EL (cell line): ENCODE measurements at regions not wholly inside any gene's neighbourhood (a gene's known extent, or its start where the extent isn't known, plus 50 kb on each side); places are given as distances from the start of the nearest gene placed in this dataset.
"Not testable (repeated sequence)": the region's sequence is repeated elsewhere in the genome, so short reads cannot be mapped to it uniquely, and the experiment has no call there.

Experiments
- DNase-seq: peaks from one replicate; pipeline ENCODE4 v3.0.0-alpha.2; 2016

DNA sequence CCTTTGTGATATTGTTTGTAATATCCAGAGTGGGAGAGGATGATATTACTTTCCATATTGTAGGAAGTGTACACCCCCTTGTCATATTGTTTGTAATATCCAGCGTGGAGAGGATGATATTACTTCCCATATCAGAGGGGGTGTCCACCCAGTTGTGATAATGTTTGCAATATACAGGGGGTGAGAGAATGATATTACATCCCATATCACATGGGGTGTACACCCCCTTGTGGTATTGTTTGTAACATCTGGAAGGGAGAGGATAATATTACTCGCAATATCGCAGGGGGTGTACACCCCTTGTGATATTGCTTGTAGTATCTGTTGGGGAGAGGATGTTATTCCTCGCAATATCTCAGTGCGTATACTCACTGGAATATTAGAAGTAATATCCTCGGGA is 61.5 kb downstream of the PRSS23 start:
- DNase-seq = no peak

GRCh38 chr11:86863476-86863875 is 63.1 kb downstream of the PRSS23 start:
- DNase-seq = no peak

DNA sequence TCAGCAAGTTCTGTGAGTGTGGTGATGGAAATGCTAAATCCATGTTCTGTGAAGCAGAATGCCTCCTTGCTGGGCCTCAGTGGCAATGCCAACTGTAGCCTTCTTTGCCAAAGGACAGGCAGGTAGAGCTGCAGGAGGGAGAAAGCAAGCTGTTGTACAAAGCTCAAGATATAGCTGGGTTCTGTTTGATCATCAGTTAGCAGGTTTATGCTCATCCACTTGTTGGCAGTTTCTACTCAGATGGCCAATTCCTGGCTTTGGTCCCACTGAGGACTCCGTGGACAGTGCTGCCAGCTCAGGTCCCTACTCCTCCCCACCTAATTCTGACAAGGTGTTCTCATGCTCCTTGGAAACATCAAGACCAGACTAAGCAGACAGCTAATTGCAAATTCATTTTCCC is 65.1 kb downstream of the PRSS23 start:
- DNase-seq = no peak

- no peak for DNase-seq
These were observed 69.2 kb downstream of the PRSS23 start for GRCh38 chr11:86869531-86869930.

- DNase-seq = peak; percentile 61
These were observed 69.7 kb downstream of the PRSS23 start for GRCh38 chr11:86869966-86870570.

GRCh38 chr11:86873573-86874083 is 73.3 kb downstream of the PRSS23 start:
- DNase-seq = no peak

GRCh38 chr11:86874304-86875056 is 74.1 kb downstream of the PRSS23 start:
- DNase-seq = peak; percentile 59

GRCh38 chr11:86876716-86877234 is 76.4 kb downstream of the PRSS23 start:
- DNase-seq = no peak

DNA sequence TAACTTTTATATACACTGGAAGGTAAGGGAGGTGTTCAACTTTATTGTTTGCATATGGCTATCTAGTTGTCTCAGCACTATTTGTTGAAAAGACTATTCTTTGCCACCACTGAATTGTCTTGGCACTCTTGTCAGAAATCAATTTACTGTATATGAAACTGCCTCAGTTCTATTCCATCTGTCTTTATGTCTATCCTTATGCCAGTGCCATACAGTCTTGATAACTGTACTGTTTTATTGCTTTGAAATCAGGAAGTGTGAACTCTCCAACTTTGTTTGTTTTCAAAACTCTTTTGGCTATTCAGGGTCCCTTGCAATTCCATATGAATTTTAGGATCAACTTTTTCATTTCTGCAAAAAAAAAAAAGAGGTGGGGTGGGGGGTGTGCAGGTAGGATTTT is 77.2 kb downstream of the PRSS23 start:
- no peak for DNase-seq

DNA sequence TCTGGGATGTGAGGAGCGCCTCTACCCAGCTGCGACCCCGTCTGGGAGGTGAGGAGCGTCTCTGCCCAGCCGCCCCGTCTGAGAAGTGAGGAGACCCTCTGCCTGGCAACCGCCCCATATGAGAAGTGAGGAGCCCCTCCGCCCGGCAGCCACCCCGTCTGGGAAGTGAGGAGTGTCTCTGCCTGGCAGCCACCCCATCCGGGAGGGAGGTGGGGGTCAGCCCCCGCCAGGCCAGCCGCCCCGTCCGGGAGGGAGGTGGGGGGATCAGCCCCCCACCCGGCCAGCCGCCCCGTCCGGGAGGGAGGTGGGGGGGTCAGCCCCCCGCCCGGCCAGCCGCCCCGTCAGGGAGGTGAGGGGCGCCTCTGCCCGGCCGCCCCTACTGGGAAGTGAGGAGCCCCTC is 76.0 kb downstream of the FZD4 start:
- DNase-seq = not testable (repeated sequence)

DNA sequence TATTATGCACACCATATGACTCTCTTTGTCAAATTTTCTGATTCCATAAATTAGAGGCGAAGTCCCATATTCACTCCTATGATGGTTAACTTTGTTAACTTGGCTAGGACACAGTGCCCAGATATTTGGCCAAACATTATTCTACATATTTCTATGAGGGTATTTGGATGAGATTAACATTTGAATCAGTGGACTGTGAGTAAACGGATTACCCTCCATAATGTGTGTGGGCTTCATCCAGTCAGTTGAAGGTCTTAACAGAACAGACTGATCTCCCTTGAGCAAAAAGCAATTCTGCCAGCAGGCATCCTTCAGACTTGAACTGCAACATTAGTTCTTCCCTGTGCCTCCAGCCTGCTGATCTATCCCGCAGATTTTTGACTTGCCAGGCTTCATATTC is 69.9 kb downstream of the FZD4 start:
- no peak for DNase-seq

DNA sequence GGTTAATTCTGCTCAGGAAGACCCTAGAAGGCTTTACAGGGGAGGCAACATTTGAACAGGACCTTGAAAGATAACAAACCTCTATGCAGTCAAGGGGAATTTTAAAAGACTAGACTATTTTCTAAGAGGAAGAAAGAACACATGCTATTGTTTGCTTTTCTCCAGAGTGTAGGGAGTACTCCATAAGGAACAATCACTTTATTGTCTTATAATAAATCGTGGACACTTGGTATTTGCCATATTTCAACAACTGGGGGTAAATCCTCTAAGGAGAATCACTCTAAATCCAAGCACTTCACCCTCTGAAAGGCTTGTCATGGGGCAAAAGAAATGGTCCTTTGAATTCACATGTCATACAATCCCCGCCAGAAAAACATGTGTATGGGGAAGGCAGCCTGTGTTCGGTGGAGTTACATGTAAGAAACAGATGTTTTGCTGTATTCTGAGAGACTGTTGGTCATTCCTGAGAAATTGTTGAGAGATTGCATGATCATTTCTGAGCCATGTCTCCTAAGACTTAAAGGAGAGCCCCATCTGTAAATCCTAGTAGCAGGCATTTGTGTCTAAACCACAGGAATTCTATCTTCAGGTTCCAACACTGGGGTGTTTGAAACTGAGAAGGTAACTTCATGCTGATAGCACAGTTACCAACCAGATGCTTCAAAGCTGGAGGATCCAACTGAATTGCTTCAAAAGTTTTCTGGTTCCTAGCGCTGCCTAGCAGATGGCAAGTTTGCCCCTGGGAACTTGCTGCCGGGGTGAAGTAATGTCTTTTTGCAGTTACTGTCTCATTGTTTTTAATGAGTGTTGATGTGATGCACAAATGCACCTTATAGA is 66.8 kb downstream of the FZD4 start:
- peak; percentile 65 for DNase-seq

DNA sequence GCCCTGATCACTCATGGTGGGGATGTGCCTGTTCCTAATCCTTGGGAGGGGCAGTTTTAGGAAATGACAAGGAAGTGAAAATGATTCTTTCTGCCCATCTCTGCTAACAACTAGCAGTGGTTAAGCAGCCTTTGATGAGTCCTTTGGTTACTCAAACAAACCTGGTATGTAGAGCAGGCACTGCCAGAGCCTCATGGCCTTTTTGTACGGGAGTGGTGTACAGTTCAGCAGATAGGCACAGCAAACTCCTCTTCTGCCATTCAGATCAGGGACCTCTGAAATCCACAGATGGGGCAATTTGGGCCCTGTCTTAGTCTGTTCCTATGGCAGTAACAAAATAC is 66.2 kb downstream of the FZD4 start:
- DNase-seq = no peak

GRCh38 chr11:86891036-86891435 is 64.2 kb downstream of the FZD4 start:
- DNase-seq = no peak

DNA sequence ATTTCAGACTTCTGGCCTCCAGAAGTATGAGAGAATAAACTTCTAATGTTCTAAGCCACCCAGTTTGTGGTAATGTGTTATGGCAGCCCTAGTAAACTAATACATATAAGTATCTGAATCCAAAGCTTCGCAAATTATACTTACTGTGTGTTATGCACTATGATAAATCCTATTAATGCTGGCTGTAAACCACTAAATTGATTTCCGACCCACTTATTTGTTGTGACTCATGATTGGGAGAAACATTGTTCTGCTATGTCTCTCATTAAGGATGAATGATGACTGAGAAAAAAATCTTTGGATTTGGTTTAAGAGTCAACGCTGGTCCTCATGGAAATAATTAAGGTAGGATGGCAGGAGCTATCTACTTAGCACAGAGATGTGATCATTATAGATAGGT is 62.0 kb downstream of the FZD4 start:
- DNase-seq = no peak
